Spleen (tissue), 7 donors: ENCODE measurements at regions not wholly inside any gene's neighbourhood (a gene's known extent, or its start where the extent isn't known, plus 50 kb on each side); places are given as distances from the start of the nearest gene placed in this dataset.

ENCODE experiments used
- CTCF ChIP-seq, 11 experiments: fragments of 200-600 bp in 7 of 11; fragments of 450-650 bp in 4 of 11; sonication (generic) in 4 of 11; IDR thresholded peaks in 8 of 11; conservative IDR thresholded peaks in 3 of 11; 1 replicate in 7 of 11; 2 replicates in 4 of 11; pipeline versions ENCODE4 v1.4.0 to v1.8.0; 2016 to 2021; ENCODE audit warnings: antibody characterized with exemption in 11 of 11, inconsistent platforms in 4 of 11, mild to moderate bottlenecking in 1 of 11
- POLR2A ChIP-seq, 3 donors: fragments of 450-650 bp; IDR thresholded peaks; one replicate each; pipeline ENCODE4 v1.5.1; 2017; ENCODE audit warnings: antibody characterized with exemption in 3 of 3, mild to moderate bottlenecking in 1 of 3
- POLR2AphosphoS5 ChIP-seq, 3 donors: sonication (generic); formaldehyde crosslinking; IDR thresholded peaks; one replicate each; pipeline ENCODE4 v1.5.1; 2017; ENCODE audit warnings: antibody characterized with exemption in 3 of 3
- donor health status: DM: no; HTN: no; CAD: no; lungs with moderate emphysema.
- donor health status: DM: no; HTN: no; CAD: no.
- donor health status: DM: no; HTN: no; CAD: no.

- TF ChIP-seq POLR2AphosphoS5 (IDR thresholded peaks at IDR 0.05) (no peak), CTCF (IDR thresholded peaks at IDR 0.05 in 8 of 11, conservative IDR thresholded peaks at IDR 0.05 in 3 of 11) (no peak), POLR2A (IDR thresholded peaks at IDR 0.05) (no peak)
These were observed 1463.3 kb downstream of the C4orf33 start for GRCh38 chr4:130559268-130559667.
